Stimulated activated CD4-positive, alpha-beta T cell treated with anti-CD3 and anti-CD28 coated beads, Interleukin-1b, Interleukin-23, amount 100 ng/mL, for 1 hour (primary cell): ENCODE measurements at regions not wholly inside any gene's neighbourhood (a gene's known extent, or its start where the extent isn't known, plus 50 kb on each side); places are given as distances from the start of the nearest gene placed in this dataset.
"Not testable (repeated sequence)": the region's sequence is repeated elsewhere in the genome, so short reads cannot be mapped to it uniquely, and the experiment has no call there.

ENCODE experiments used
- DNase-seq, 2 donors: peaks; one replicate each; pipeline ENCODE4 v3.0.0-alpha.2; 2020; ENCODE audit warnings: low read depth in 2 of 2

DNA sequence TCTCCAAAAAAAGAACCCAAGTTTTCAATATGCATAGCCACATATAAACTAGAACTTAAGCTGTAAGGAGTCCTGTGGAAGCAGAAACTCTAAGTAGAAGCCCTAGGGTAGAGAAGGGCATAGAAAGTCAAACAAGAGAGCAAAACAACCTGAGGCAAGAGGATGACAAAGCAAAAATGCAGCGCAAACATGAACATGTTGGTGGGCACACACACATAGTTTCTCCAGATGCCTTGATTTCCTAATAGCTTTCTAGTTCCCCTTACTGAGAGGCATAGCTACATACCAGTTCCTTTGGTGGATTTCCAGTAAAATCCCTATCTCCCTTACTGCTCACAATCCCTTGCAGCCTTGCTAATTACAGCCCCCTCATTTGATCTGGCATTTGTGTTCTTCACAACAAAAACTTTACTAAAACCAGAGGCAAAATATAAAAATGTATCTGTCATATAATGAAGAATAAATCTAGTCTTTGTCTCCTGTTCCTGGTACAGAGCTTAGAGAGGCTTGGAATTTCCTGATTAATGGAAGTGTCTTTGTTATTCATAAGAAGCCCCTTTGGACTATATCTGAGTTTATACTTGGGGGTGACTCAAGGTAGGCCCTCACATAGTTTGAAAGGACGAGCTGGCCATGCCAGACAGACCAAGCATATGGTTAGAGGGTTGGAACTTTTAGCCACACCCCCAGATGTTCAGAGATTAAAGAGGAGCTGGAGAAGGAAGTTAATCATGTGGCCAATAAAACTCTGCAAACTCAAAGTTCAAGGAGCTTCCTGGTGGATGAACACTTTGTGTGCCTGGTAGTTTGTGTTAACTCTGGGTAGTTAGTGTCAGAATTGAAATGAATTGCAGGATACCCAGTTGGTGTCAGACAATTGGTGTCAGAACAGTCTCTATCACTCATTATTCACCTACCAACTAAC is 52.7 kb upstream of the ZCCHC13 start:
- DNase-seq: no peak

DNA sequence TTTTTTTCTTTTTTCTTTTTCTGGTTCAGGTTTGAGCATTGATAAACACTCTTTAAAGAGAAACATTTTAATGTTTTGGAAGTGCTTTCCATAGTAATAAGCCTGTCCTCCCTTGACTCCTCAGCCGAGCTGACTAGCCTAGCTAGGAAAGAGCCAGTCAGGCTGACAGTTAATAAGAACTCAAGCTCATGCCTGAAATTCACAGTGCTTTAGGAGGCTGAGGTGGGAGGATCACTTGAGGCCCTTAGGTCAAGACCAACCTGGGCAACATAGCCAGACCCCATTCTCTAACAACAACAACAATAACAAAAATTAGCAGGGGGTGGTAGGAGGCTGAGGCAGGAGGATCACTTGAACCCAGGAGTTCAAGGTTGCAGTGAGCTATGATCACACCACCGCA is 53.4 kb upstream of the ZCCHC13 start:
- no peak for DNase-seq

DNA sequence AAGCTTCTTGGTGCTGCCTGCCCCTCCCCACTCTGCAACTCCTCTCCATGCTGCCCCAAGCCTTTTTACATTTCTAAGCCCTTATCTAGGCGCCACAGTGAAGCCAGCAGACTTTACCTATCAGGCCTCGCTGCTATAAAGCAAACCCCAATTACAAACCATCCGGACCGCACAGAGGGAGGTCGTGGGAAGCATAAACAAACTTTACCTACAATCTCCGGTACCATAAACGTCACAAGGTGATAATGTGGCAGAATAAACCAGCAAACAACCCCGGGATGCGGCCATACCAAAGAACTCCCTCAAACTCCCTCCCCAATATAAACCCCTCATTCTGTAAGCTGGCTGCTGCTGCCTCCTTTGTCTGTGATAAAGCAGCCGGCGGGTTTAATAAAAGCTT is 54.0 kb upstream of the ZCCHC13 start:
- no peak for DNase-seq

DNA sequence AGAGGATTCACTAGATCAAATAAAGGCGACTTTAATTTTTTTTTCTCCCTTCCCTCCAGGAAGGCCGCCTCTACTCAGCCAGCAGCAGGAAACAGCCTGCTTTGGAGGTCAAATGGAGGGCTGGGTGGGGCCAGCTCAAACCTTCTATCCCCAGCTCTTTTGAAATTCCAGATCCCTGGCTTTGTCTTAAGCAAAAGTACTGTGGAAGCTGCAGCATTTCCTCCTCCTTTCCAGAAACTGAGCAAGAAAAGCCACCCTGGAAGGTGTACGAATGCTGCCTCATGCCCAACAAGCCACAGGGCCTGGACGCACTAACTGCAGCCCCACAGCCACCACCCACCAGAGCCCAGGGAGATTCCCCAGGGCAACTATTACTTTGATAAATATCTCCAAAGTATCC is 55.1 kb upstream of the ZCCHC13 start:
- DNase-seq: no peak

DNA sequence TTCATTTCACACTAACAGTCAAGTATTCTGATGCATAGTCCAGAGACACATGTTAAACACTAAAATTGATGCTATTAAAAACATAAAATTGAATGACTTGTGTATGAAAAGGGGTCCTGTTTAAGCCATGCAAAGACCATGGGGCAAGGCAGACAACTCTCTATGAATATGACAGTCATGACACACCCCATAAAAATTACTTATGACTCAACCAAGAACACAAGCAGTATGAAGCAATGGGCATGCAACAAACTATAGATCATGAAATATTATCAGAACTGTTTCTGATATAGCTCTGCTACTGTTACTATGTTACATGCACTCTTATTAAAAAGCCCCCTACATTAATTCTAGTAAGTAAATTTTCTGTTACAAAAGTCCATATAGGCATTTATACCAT is 57.5 kb upstream of the ZCCHC13 start:
- no peak for DNase-seq

DNA sequence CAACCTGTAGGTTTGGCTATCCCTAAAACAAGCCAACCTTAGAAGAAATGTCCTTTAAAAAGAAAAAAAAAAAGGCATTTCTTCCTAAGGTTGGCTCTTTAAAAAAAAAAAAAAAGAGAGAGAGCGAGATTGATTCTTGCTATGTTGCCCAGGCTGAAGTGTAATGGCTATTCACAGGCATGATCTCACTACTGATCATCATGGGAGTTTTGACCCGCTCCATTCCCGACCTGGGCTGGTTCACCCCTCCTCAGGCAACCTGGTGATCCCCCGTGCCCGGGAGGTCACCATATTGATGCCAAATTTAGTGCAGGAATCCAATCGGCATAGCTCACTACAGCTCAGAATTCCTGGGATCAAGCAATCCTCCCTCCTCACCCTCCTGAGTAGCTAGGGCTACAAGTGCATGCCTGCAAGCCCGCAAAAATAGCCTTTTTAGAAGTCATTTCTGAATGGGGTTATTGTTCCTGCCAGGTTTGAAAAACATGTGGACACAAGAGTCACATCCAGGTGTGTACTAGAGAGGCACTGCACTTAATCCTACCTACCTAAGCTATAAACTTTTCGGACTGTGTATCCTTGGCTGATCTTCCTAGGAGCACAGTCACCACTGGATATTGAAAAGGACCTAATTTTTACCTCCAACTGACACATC is 61.4 kb upstream of the ZCCHC13 start:
- no peak for DNase-seq

DNA sequence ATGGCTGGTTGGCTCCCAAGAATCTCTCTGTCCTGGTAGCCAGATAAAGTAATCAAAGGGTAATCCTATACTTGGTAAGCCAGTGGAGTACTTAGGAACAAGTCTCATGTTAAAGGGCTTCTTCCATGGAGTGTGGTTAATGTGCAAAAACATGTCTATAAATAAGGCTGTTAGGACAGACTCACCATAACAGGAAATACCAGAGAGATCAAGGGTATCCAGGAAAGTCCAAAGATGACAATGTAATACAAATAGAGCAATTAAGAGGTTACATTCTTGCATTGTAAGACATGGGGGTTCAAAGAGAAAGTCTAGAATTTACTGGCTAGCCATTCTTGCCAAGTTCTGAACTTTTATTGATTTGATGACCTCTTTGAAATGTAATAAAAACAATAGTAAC is 61.9 kb upstream of the ZCCHC13 start:
- no peak for DNase-seq

DNA sequence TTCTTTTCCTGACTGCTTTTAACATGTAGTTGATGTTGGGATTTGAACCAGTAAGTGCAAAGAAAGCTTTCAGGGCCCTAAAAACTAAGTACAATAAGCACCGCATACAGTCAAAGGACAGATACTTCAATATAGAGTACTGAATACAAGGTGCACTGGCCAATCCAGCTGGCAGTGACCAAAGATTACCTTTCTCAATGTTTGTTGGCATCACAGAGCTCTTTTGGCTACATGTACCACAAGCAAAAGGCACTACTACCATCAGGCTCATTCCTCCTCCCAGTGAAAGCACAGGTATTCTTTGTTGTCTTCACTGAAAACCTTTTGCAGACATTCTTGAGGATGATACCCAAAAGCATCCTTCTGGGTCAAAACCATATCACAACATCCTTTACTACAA is 65.2 kb upstream of the ZCCHC13 start:
- DNase-seq: no peak

DNA sequence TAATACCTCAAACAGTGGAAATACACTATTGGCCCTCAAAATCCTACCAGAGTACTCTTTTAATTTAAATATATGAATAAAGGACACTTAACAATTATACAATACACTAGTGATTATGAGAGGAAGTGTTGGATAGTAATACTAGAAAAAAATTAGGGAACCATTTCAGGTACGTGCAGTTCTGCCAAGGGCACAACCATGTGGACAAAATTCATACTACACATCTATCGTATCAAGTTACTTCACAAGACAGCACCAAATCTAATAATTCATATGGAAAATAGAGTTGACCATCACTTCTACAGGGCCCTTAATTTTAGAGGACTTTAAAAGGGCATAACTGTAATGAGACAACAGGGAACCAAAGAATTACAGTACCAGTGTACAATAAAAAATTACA is 69.2 kb upstream of the ZCCHC13 start:
- no peak for DNase-seq

DNA sequence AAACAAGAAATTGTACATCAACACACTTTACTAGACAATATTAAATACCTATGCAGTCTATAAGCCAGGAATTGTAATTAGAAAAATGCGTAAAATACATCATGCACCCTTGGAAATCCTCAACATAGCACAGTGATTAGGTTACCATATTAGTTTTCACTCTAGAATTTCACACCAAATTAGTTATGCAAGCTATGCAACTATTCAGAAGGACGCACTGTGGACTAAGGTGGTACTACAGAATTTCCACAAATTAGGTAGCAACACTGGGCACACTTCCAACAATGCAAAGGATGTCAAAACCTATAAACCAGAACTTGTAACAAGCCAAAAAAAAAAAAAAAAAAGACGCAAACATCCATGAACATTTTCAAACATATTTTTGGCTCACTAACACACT is 71.1 kb upstream of the ZCCHC13 start:
- no peak for DNase-seq

DNA sequence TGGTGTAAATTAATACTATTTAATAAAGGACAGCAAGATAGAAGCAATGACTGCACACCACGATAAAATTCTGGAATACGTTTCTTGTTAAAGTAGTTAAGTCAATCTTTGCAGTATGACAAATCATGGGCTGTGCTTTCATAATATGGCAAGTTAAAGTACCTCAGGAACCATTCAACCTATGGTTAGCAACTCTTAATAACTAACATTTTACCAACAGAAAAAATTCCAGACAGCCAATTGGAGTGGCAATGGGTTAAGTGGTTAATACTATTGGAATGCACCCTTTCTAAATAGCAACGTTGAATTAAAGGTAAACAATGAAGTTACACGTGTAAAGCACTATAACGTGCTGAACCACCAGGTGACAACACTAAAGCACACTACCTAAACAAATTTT is 72.4 kb upstream of the ZCCHC13 start:
- no peak for DNase-seq

DNA sequence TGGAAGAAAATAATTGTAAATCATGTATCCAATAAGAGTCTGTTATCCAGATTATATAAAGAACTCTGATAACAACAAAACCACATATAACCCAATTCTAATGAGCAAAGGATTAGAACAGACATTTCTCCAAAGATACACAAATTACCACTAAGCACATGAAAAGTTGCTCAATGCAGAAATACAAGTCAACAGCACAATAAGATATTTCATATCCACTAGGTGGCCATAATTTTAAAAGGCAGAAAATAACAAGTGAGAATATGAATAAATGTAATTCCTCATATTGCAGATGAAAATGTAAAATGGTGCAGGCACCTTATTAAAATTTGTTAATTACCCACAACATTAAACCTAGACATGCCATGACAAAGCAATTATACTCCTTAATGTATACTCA is 73.9 kb upstream of the ZCCHC13 start:
- DNase-seq: no peak

DNA sequence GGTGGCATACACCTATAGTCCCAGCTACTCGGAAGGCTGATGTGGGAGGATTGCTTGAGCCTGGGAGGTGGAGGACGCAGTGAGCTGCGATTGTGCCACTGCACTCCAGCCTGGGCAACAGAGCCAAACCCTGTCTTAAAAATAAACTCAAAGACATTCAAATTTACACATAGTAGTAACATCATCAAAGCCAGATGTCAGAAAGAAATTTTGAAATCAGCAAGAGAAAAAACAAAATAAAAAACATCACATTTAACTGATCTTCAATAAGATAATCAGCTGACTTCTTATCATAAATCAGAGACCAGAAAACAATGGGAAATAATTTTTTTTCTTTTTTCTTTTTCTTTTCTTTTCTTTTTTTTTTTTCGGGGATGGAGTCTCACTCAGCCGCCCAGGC is 78.9 kb upstream of the ZCCHC13 start:
- no peak for DNase-seq

DNA sequence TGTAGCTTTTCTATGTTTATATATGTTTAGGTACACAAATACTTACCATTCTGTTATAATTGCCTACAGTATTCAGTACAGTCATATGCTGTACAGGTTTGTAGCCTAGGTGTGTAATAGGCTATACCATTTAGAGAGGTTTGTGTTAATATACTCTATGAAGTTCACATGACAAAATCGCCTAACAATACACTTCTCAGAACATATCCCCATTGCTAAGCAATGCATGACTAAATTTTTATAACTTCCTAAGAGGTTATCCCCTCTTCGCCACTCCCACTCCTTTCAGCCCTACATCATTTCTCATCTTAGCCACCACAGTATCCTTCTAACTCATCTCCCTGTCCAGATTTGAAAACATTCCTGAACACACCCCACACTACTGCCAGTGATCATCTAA is 83.7 kb upstream of the ZCCHC13 start:
- DNase-seq: no peak

DNA sequence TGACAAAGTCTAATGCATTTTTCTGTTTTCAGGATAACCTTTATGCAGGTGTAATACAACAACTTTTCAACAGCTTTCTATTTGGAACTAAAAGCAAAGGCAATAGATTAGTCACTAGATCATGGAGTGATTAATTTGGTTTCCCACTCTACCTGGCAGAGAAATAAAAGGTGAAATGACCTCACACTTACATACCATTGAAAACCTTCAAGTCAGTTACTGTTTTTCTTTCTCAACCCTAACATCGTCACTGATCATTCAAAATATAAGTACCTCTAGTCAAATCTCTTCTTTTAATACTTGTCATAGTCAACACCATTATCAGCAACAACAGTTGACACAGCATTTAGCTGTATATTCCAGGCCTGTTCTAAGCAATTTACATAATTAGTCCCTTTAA is 85.1 kb upstream of the ZCCHC13 start:
- DNase-seq: no peak

DNA sequence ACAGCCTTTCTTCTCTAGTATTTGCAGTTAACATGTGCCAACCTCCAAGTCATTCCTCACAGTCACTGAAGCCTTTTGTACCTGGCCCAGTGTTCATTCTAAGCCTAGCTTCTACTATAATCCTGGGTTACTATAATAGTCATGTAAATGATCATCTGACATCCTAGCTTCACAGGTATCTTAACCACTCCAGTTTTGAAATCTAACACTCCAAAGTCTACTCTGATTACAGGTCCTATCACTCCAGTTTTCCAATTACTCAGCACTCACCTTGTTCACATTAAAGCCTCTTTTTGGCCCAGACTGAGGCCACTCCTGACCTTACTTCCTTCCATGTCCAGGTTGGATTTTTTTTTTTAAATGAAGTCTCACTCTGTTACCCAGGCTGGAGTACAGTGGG is 87.6 kb upstream of the ZCCHC13 start:
- no peak for DNase-seq

DNA sequence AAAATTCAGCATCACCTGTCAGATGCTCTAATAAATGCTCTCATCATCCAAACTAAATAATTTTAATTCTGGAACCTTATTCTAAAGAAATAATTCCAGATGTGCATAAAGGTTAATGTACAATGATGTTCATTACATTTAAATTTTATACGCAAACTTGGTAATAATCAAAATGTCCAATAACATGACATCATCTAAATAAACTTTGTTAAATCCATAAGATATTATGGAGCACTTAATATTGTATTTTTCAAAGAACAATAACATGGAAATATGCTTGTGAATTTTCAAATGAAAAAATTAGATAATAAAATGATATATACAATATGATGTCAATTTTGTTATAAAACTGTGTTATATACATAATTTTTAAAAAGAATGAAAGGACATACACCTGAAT is 92.1 kb upstream of the ZCCHC13 start:
- no peak for DNase-seq

DNA sequence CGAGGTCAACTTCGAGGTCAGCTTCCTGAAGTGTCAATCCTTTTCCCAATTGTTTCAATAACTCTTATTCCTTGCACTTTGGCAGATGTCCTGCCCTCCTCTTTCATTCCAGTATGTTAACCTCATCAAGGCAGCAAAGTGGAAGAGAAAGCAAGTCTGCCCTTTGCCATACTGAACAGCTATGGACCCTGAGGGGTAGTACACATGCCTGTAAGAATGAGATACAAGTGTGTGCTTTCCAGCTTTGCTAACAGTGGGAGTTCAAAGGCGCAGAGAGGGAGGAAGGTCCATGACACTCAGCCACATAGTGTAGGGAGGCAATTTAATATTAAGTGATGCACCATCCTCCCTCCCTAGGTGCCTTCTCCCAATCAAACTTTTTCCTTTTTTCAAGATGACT is 96.4 kb upstream of the ZCCHC13 start:
- DNase-seq: no peak

DNA sequence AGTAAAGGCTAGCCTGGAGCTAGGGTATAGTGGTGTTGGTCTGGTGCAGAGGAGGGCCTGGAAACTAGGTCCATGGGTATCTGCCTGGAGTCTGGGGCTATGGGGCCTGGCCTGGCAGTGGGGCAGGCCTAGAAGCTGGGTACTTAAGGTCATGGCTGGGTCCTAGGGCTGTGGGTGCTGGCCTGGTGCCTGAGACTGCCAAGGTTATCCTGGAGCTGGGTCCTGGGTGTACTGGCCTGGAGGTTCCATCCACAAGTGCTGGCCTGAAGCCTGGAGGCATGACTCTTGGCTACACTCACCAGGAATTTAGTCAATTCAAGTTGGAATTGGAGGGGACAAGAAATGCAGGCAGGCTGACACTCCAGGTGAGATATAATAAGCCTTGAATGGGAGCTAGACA is 108.4 kb upstream of the ZCCHC13 start:
- DNase-seq: no peak

DNA sequence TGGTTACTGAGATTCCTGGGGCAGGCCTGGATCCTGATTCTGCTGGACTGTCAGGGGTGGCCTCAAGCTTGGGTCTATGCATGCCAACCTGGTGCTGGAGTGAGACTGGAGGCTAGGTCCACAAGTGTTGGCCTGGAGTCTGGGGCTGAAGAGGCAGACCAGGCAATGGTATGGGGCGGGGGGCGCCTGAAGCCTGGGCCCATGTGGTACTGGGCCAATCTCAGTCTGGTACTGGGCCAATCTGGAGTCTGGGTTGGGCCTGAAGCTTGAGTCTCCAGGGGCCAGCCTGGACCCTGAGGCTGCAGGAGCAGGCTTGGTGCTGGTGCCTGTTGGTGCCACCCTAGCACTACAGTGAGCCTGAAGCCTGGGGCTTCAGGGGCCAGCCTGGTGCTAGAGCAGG is 108.9 kb upstream of the ZCCHC13 start:
- DNase-seq: no peak

DNA sequence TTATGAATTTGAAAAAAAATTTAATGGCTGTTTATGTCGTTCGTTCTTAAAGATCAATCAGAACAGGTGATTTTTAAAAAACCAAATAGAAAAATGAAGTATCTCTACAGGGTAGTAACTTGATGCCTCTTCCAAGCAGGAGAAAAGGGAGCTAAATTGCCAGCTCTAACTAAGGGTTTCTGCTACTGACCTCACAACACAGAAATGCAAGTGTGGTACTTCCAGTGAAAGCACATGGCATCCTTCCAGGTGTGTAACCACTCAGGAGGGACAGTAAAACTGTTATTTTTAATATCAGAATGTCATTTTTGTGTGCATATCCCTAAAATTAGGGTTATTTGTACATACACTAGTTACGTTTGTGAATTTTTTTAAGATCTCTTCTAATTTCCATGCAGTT is 116.8 kb upstream of the ZCCHC13 start:
- DNase-seq: no peak

DNA sequence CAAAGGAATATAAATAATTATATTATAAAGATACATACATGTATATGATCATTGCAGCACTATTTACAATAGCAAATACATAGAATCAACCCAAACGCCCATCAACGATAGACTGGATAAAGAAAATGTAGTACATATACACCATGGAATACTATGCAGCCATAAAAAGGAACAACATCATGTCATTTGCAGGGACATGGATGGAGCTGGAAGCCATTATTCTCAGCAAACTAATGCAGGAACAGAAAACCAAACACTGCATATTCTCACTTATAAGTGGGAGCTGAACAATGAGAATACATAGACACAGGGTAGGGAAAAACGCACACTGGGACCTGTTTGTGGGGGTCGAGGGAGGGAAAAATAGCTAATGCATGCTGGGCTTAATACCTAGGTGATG is 120.9 kb upstream of the ZCCHC13 start:
- not testable (repeated sequence) for DNase-seq

DNA sequence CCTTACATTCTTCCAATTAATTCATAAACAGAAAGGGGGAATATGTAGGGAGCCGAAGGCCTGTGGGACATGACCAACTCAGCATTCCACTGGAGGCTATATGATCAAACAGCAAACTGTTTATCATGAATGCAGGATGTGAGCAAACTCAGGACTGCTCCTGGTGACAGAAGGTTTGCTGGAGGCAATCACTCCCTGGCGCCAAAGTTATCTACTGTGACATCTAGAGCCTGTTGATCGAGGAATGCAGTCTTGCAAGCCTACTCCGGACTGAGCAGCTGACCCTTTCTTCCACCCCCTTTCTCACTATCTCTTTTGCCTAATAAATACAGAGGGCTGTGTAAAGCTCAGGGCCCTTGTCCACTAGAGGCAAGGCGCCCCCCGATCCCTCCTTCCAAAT is 122.0 kb upstream of the ZCCHC13 start:
- DNase-seq: not testable (repeated sequence)

DNA sequence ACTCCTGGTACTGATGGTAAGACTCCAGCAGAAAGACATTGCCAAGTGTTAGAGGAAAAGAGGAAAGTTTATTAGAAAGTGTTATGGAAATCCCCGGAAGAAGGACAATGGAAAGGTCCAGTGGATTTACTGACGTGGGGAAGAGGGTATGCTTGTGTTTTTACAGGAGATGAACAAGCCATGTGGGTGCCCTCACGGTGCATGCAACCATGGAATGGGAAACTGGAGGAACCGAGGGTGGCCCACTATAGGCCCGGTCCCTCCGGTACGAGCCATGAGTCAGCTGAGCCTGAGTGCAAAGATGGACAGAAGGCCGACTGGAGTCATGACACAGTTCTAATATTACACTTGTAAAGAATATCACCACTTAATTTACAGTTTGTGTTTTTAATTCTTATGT is 123.3 kb upstream of the ZCCHC13 start:
- no peak for DNase-seq
